IPS DF 4.7 (cell line): ENCODE measurements at regions not wholly inside any gene's neighbourhood (a gene's known extent, or its start where the extent isn't known, plus 50 kb on each side); places are given as distances from the start of the nearest gene placed in this dataset.
A peak's percentile ranks its signal among the peaks of the same experiment; 100 is the strongest.
"Not testable (repeated sequence)": the region's sequence is repeated elsewhere in the genome, so short reads cannot be mapped to it uniquely, and the experiment has no call there.

Source experiments
- DNase-seq: peaks from one replicate; pipeline ENCODE4 v3.0.0-alpha.2; 2013; ENCODE audit warnings: low spot score; ENCODE audit errors: extremely low read depth

- DNase-seq, result no peak
These were observed 459.7 kb upstream of the HTR1E start for GRCh38 chr6:86477500-86478148.

GRCh38 chr6:86476311-86476710 is 461.0 kb upstream of the HTR1E start:
- no peak for DNase-seq

GRCh38 chr6:86474081-86474480 is 463.2 kb upstream of the HTR1E start:
- no peak for DNase-seq

- DNase-seq, result no peak
These were observed 465.5 kb upstream of the HTR1E start for GRCh38 chr6:86471791-86472190.

GRCh38 chr6:86459978-86460377 is 477.4 kb upstream of the HTR1E start:
- no peak for DNase-seq

- no peak for DNase-seq
These were observed 480.5 kb upstream of the HTR1E start for GRCh38 chr6:86456821-86457220.

GRCh38 chr6:86453232-86453631 is 484.1 kb upstream of the HTR1E start:
- DNase-seq, result no peak

- no peak for DNase-seq
These were observed 488.9 kb upstream of the HTR1E start for GRCh38 chr6:86448398-86448797.

GRCh38 chr6:86440608-86441007 is 496.7 kb upstream of the HTR1E start:
- DNase-seq, result no peak

- DNase-seq, result no peak
These were observed 513.8 kb upstream of the HTR1E start for GRCh38 chr6:86423571-86423970.

- DNase-seq, result no peak
These were observed 525.3 kb upstream of the HTR1E start for GRCh38 chr6:86412057-86412456.

GRCh38 chr6:86407128-86407527 is 530.2 kb upstream of the HTR1E start:
- DNase-seq, result no peak

GRCh38 chr6:86392850-86393249 is 544.5 kb upstream of the HTR1E start:
- not testable (repeated sequence) for DNase-seq

GRCh38 chr6:86380571-86381125 is 556.7 kb upstream of the HTR1E start:
- DNase-seq, result no peak

GRCh38 chr6:86357877-86358276 is 579.5 kb upstream of the HTR1E start:
- peak; percentile 1 for DNase-seq

- DNase-seq, result no peak
These were observed 582.1 kb upstream of the HTR1E start for GRCh38 chr6:86355271-86355670.

- DNase-seq, result no peak
These were observed 605.4 kb upstream of the HTR1E start for GRCh38 chr6:86331919-86332318.

GRCh38 chr6:86331265-86331840 is 606.0 kb upstream of the HTR1E start:
- DNase-seq, result no peak

- DNase-seq, result no peak
These were observed 631.1 kb upstream of the HTR1E start for GRCh38 chr6:86306210-86306609.

- DNase-seq, result no peak
These were observed 643.2 kb upstream of the SYNCRIP start for GRCh38 chr6:86285876-86286275.

- not testable (repeated sequence) for DNase-seq
These were observed 642.3 kb upstream of the SYNCRIP start for GRCh38 chr6:86284809-86285480.

- DNase-seq, result not testable (repeated sequence)
These were observed 640.9 kb upstream of the SYNCRIP start for GRCh38 chr6:86283596-86283995.

- DNase-seq, result no peak
These were observed 633.4 kb upstream of the SYNCRIP start for GRCh38 chr6:86276056-86276455.
